ENCODE measurements at regions not wholly inside any gene's neighbourhood (a gene's known extent, or its start where the extent isn't known, plus 50 kb on each side); places are given as distances from the start of the nearest gene placed in this dataset.

DNA sequence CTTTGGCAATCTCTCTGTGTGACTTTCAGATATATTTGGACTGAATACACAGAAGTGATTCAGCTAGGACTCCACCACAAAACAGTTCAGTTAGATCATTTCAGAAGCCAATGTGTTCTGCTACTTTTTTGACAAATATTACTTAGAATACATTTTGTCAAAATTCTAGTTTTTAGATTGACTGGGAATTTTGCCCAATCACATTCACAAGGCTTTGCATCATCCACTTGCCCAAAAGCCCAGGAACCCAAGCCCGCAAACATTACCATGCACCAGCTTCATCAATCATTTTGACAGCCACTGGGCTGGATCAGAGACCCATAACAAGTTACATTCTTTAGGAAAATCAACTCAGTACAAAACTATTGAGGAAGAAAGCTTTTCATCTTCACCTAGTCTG lies 256.6 kb upstream of the NDST3 start:
- no peak for FAIRE-seq
- TF ChIP-seq PAX5 (IDR thresholded peaks at IDR 0.05; ENCODE audit: insufficient read depth, low read length, severe bottlenecking) = no peak
- TF ChIP-seq POU2F2 (IDR thresholded peaks at IDR 0.05; ENCODE audit: low read depth, low read length) = no peak
- TF ChIP-seq POLR2AphosphoS5 (IDR thresholded peaks at IDR 0.05; ENCODE audit: low read depth, low read length) = no peak
- no peak for TF ChIP-seq SPI1 (IDR thresholded peaks at IDR 0.05; ENCODE audit: low read depth, low read length)
- no peak for TF ChIP-seq POLR2A (IDR thresholded peaks at IDR 0.05; ENCODE audit: low read depth, low read length)
- no peak for TF ChIP-seq TAF1 (IDR thresholded peaks at IDR 0.05; ENCODE audit: low read depth, low read length)
- DNase-seq (ENCODE audit: insufficient read length, low spot score) = no peak

DNA sequence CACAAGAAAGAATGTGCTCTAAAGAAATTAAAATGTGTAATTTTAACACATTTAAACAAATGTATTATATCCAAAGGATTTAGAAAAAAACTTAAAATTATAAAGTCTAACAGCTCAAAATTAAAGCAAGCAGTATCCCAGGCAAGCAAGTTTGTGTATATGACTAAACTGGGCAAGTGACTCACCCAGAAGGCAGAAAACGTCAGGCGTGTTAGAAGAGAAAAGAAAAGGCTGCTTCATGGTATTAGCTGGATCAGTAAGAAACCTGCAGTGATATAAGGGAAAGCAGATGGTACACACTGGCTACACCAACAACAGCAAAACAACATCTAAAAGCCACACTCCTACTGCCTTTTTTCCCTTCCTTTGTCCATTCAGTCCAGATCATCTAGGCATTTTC lies 250.6 kb upstream of the NDST3 start:
- TF ChIP-seq TAF1 (IDR thresholded peaks at IDR 0.05; ENCODE audit: low read depth, low read length) = no peak
- TF ChIP-seq PAX5 (IDR thresholded peaks at IDR 0.05; ENCODE audit: insufficient read depth, low read length, severe bottlenecking) = no peak
- no peak for TF ChIP-seq POLR2AphosphoS5 (IDR thresholded peaks at IDR 0.05; ENCODE audit: low read depth, low read length)
- no peak for TF ChIP-seq POLR2A (IDR thresholded peaks at IDR 0.05; ENCODE audit: low read depth, low read length)
- no peak for TF ChIP-seq SPI1 (IDR thresholded peaks at IDR 0.05; ENCODE audit: low read depth, low read length)
- no peak for TF ChIP-seq POU2F2 (IDR thresholded peaks at IDR 0.05; ENCODE audit: low read depth, low read length)
- no peak for DNase-seq (ENCODE audit: insufficient read length, low spot score)
- FAIRE-seq = no peak

DNA sequence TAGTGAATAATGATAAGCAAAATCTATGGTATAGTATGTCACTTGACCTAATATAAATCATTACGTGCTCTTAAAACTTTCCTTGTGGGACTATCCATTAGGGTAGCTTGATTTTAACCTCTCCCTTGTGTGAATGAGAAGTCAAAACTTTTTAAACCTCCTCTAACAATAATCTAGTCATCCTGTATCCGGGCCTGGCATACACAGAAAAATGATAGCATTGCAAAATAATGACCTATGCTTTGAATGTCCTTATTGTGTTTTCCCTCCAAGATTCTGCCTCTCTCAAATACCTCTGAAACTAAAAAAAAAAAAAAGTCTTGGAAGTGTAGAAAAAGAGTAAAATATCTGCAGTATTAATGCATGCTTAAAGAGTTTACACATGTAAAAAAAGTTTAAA lies 250.0 kb upstream of the NDST3 start:
- DNase-seq (ENCODE audit: insufficient read length, low spot score) (no peak), FAIRE-seq (no peak)
- TF ChIP-seq POU2F2 (IDR thresholded peaks at IDR 0.05; ENCODE audit: low read depth, low read length) = no peak
- TF ChIP-seq POLR2AphosphoS5 (IDR thresholded peaks at IDR 0.05; ENCODE audit: low read depth, low read length) = no peak
- no peak for TF ChIP-seq POLR2A (IDR thresholded peaks at IDR 0.05; ENCODE audit: low read depth, low read length)
- TF ChIP-seq TAF1 (IDR thresholded peaks at IDR 0.05; ENCODE audit: low read depth, low read length) = no peak
- no peak for TF ChIP-seq PAX5 (IDR thresholded peaks at IDR 0.05; ENCODE audit: insufficient read depth, low read length, severe bottlenecking)
- TF ChIP-seq SPI1 (IDR thresholded peaks at IDR 0.05; ENCODE audit: low read depth, low read length) = no peak

GRCh38 chr4:117786566-117786965 lies 247.7 kb upstream of the NDST3 start:
- FAIRE-seq = no peak
- DNase-seq (ENCODE audit: insufficient read length, low spot score) = no peak
- TF ChIP-seq TAF1 (IDR thresholded peaks at IDR 0.05; ENCODE audit: low read depth, low read length) = no peak
- no peak for TF ChIP-seq POLR2A (IDR thresholded peaks at IDR 0.05; ENCODE audit: low read depth, low read length)
- TF ChIP-seq POU2F2 (IDR thresholded peaks at IDR 0.05; ENCODE audit: low read depth, low read length) = no peak
- no peak for TF ChIP-seq POLR2AphosphoS5 (IDR thresholded peaks at IDR 0.05; ENCODE audit: low read depth, low read length)
- no peak for TF ChIP-seq PAX5 (IDR thresholded peaks at IDR 0.05; ENCODE audit: insufficient read depth, low read length, severe bottlenecking)
- TF ChIP-seq SPI1 (IDR thresholded peaks at IDR 0.05; ENCODE audit: low read depth, low read length) = no peak

DNA sequence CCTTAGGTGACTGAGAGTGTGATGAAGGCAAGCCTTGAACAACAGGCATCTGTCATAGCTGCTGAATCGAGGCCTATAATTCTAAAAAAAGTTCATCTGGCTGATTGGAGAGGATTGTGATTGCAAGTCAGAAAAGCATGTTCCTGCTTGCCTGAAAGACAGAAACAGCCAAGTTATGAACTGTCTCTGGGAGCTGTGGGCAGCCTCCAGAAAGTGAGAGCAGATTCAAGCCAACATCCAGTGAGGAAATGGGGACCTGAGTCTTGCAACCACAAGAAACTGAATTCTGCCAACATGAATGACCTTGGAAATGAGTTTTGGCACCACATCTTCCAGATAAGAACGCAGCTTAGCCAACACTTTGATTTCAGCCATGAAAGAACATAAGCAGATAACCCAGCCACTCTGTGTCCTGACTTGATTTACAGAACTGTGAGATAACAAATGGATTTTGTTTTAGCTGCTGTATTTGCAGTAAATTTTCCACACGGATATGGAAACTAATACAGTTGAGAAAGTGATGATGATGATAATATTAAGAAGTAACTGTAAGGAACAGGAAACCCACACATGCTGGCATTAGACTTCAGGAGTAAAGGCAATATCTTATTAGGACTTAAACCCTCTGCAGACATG lies 240.3 kb upstream of the NDST3 start:
- TF ChIP-seq POU2F2 (IDR thresholded peaks at IDR 0.05; ENCODE audit: low read depth, low read length) = no peak
- no peak for TF ChIP-seq TAF1 (IDR thresholded peaks at IDR 0.05; ENCODE audit: low read depth, low read length)
- TF ChIP-seq POLR2AphosphoS5 (IDR thresholded peaks at IDR 0.05; ENCODE audit: low read depth, low read length) = no peak
- TF ChIP-seq PAX5 (IDR thresholded peaks at IDR 0.05; ENCODE audit: insufficient read depth, low read length, severe bottlenecking) = no peak
- no peak for TF ChIP-seq POLR2A (IDR thresholded peaks at IDR 0.05; ENCODE audit: low read depth, low read length)
- DNase-seq (ENCODE audit: insufficient read length, low spot score) (no peak), FAIRE-seq (no peak)

DNA sequence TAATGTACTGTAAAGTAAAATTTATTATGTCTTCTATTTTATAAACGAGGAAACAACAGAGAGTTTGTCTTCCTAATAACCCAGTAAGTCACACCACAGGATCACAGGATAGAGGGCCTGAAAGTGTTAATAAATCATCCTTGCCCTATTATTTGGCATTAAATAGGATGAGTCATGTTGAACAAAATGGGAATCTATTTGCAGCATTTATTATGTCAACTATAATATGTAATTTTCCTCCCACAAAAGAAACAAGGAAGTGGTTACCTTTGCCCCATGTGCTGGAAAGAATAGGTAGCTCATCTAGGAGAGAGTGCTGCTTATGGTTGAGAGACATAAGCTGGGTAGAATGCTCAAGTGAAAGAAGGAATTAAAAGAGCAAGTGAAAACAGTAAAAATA lies 237.6 kb upstream of the NDST3 start:
- TF ChIP-seq TAF1 (IDR thresholded peaks at IDR 0.05; ENCODE audit: low read depth, low read length) (no peak), POLR2AphosphoS5 (IDR thresholded peaks at IDR 0.05; ENCODE audit: low read depth, low read length) (no peak), PAX5 (IDR thresholded peaks at IDR 0.05; ENCODE audit: insufficient read depth, low read length, severe bottlenecking) (no peak), POU2F2 (IDR thresholded peaks at IDR 0.05; ENCODE audit: low read depth, low read length) (no peak), SPI1 (IDR thresholded peaks at IDR 0.05; ENCODE audit: low read depth, low read length) (no peak), POLR2A (IDR thresholded peaks at IDR 0.05; ENCODE audit: low read depth, low read length) (no peak)
- FAIRE-seq = no peak
- DNase-seq (ENCODE audit: insufficient read length, low spot score) = no peak

DNA sequence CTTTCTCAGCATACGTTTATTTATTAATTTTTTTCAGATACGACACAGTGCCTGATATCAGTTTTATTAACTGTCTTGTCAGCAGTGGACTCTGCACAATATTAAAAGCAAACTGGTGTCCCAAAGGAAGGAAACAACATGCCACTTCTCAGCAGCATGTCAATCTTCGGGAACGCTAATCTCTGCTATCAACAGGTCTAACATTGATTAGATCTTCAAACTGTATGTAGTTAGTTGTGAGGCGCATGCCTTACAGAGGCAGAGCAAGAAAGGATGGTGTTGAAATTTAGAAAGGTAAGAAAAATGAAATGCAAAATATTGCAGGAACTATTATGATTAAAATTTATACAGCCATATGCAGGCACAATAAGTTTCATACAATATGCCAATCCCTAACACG lies 233.7 kb upstream of the NDST3 start:
- DNase-seq (ENCODE audit: insufficient read length, low spot score) (no peak), FAIRE-seq (no peak)
- TF ChIP-seq POLR2A (IDR thresholded peaks at IDR 0.05; ENCODE audit: low read depth, low read length) (no peak), POU2F2 (IDR thresholded peaks at IDR 0.05; ENCODE audit: low read depth, low read length) (no peak), SPI1 (IDR thresholded peaks at IDR 0.05; ENCODE audit: low read depth, low read length) (no peak), PAX5 (IDR thresholded peaks at IDR 0.05; ENCODE audit: insufficient read depth, low read length, severe bottlenecking) (no peak), TAF1 (IDR thresholded peaks at IDR 0.05; ENCODE audit: low read depth, low read length) (no peak), POLR2AphosphoS5 (IDR thresholded peaks at IDR 0.05; ENCODE audit: low read depth, low read length) (no peak)

GRCh38 chr4:117801756-117802155 lies 232.5 kb upstream of the NDST3 start:
- TF ChIP-seq SPI1 (IDR thresholded peaks at IDR 0.05; ENCODE audit: low read depth, low read length) (no peak), POLR2A (IDR thresholded peaks at IDR 0.05; ENCODE audit: low read depth, low read length) (no peak), PAX5 (IDR thresholded peaks at IDR 0.05; ENCODE audit: insufficient read depth, low read length, severe bottlenecking) (no peak), POU2F2 (IDR thresholded peaks at IDR 0.05; ENCODE audit: low read depth, low read length) (no peak)
- no peak for DNase-seq (ENCODE audit: insufficient read length, low spot score)
- no peak for FAIRE-seq

DNA sequence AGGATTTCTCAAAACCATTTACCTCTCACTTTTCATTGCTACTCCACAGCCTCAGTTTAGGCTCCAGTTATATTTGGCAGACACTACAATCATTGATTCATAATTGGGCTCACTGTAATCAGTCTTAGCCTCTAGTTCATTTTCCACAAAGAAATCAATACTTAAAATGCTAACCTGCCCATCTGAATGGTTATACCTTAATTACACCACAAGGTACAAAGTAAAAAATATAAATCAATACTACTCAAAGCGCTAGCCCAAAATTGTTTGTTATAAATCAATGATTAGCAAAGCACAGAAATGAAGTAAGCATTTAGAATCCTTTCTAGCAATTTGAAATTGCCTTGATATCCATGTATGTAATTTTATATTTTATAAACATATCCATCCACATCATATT lies 222.6 kb upstream of the NDST3 start:
- TF ChIP-seq TAF1 (IDR thresholded peaks at IDR 0.05; ENCODE audit: low read depth, low read length) (no peak), PAX5 (IDR thresholded peaks at IDR 0.05; ENCODE audit: insufficient read depth, low read length, severe bottlenecking) (no peak), SPI1 (IDR thresholded peaks at IDR 0.05; ENCODE audit: low read depth, low read length) (no peak), POLR2AphosphoS5 (IDR thresholded peaks at IDR 0.05; ENCODE audit: low read depth, low read length) (no peak), POU2F2 (IDR thresholded peaks at IDR 0.05; ENCODE audit: low read depth, low read length) (no peak), POLR2A (IDR thresholded peaks at IDR 0.05; ENCODE audit: low read depth, low read length) (no peak)
- DNase-seq (ENCODE audit: insufficient read length, low spot score) (no peak), FAIRE-seq (no peak)

All from GM12891 (cell line).